ENCODE measurements at regions not wholly inside any gene's neighbourhood (a gene's known extent, or its start where the extent isn't known, plus 50 kb on each side); places are given as distances from the start of the nearest gene placed in this dataset.

- 82 to 97% (median 94%) methylated on average over 1 of the region's 1 CpG for whole genome bisulfite sequencing, 5 donors
- no peak for DNase-seq
- no peaks in the 10 kb centered on the region for H3K36me3 ChIP-seq
- H3K4me3 ChIP-seq = no peak overlapping the region
- no peaks in the 10 kb centered on the region for H3K4me1 ChIP-seq
- H3K27ac ChIP-seq = no peak overlapping the region
- H3K27me3 ChIP-seq = no peaks in the 10 kb centered on the region
- intact Hi-C loops (cut with DNase I; ENCODE audit: low total_unique reads) = no loop called here
- TF ChIP-seq POLR2AphosphoS5 (IDR thresholded peaks at IDR 0.05) (no peak), CTCF (IDR thresholded peaks at IDR 0.05) (no peak), EP300 (IDR thresholded peaks at IDR 0.05) (no peak), POLR2A (IDR thresholded peaks at IDR 0.05) (no peak)
- H3K9me3 ChIP-seq = no peaks in the 10 kb centered on the region
Observed at GRCh38 chr6:145235207-145235606, 500.1 kb downstream of the EPM2A start.

- H3K36me3 ChIP-seq = no peaks in the 10 kb centered on the region
- H3K9me3 ChIP-seq = no peaks in the 10 kb centered on the region
- DNase-seq = no peak
- H3K27me3 ChIP-seq = no peaks in the 10 kb centered on the region
- no peak overlapping the region for H3K4me3 ChIP-seq
- H3K4me1 ChIP-seq = no peaks in the 10 kb centered on the region
- no peak for TF ChIP-seq CTCF (IDR thresholded peaks at IDR 0.05)
- H3K27ac ChIP-seq = no peak overlapping the region
- intact Hi-C loops (cut with DNase I; ENCODE audit: low total_unique reads) = no loop called here
Observed at GRCh38 chr6:145238787-145239186, 496.5 kb downstream of the EPM2A start.

GRCh38 chr6:145241039-145241438, 494.3 kb downstream of the EPM2A start:
- no peak overlapping the region for H3K27ac ChIP-seq
- TF ChIP-seq CTCF (IDR thresholded peaks at IDR 0.05) (no peak), POLR2AphosphoS5 (IDR thresholded peaks at IDR 0.05) (no peak), POLR2A (IDR thresholded peaks at IDR 0.05) (no peak), EP300 (IDR thresholded peaks at IDR 0.05) (no peak)
- H3K9me3 ChIP-seq = no peaks in the 10 kb centered on the region
- no peak for DNase-seq
- H3K36me3 ChIP-seq = no peaks in the 10 kb centered on the region
- intact Hi-C loops (cut with DNase I; ENCODE audit: low total_unique reads) = no loop called here
- no peaks in the 10 kb centered on the region for H3K4me1 ChIP-seq
- WGBS, 5 donors = 71 to 83% (median 79%) methylated on average over 3 of the region's 3 CpGs
- H3K4me3 ChIP-seq = no peak overlapping the region
- no peaks in the 10 kb centered on the region for H3K27me3 ChIP-seq

GRCh38 chr6:145241721-145242120, 493.6 kb downstream of the EPM2A start:
- 48 to 74% (median 63%) methylated on average over 3 of the region's 3 CpGs for WGBS, 5 donors
- no peak overlapping the region for H3K27ac ChIP-seq
- TF ChIP-seq POLR2A (IDR thresholded peaks at IDR 0.05) (no peak), CTCF (IDR thresholded peaks at IDR 0.05) (no peak), POLR2AphosphoS5 (IDR thresholded peaks at IDR 0.05) (no peak), EP300 (IDR thresholded peaks at IDR 0.05) (no peak)

More at GRCh38 chr6:145241721-145242120, 493.6 kb downstream of the EPM2A start:
- Histone ChIP-seq H3K36me3 (no peaks in the 10 kb centered on the region), H3K27me3 (no peaks in the 10 kb centered on the region), H3K4me3 (no peak overlapping the region), H3K4me1 (no peaks in the 10 kb centered on the region), H3K9me3 (no peaks in the 10 kb centered on the region)
- no peak for DNase-seq
- intact Hi-C loops (cut with DNase I; ENCODE audit: low total_unique reads) = no loop called here
